Transverse colon (tissue), 4 donors: ENCODE measurements at regions not wholly inside any gene's neighbourhood (a gene's known extent, or its start where the extent isn't known, plus 50 kb on each side); places are given as distances from the start of the nearest gene placed in this dataset.

ENCODE experiments used
- DNase-seq: peaks from one replicate; pipeline ENCODE4 v3.0.0-alpha.2; 2019
- H3K27ac ChIP-seq, 4 donors: fragments of 200-600 bp; sonication (generic); 2 replicates each; pipeline ENCODE4 v1.5.1; 2016 to 2018; ENCODE audit warnings: inconsistent platforms in 4 of 4
- H3K27me3 ChIP-seq: fragments of 200-600 bp; sonication (generic); 2 replicates; pipeline ENCODE4 v1.5.1; 2017; ENCODE audit warnings: inconsistent platforms
- H3K36me3 ChIP-seq, 4 donors: fragments of 200-600 bp; sonication (generic); 2 replicates each; pipeline ENCODE4 v1.5.1; 2017 to 2019; ENCODE audit warnings: inconsistent platforms in 4 of 4
- H3K4me1 ChIP-seq, 4 donors: fragments of 200-600 bp; sonication (generic); 2 replicates each; pipeline ENCODE4 v1.5.1; 2017 to 2020; ENCODE audit warnings: inconsistent platforms in 4 of 4
- H3K4me3 ChIP-seq, 4 donors: fragments of 200-600 bp; sonication (generic); 1 replicate in 1 of 4; 2 replicates in 3 of 4; pipeline versions ENCODE4 v1.5.1 to v1.6.1; 2017 to 2019; ENCODE audit warnings: inconsistent platforms in 4 of 4
- H3K9me3 ChIP-seq, 2 donors: fragments of 200-600 bp; sonication (generic); 2 replicates each; pipeline ENCODE4 v1.5.1; 2017 to 2019; ENCODE audit warnings: inconsistent platforms in 2 of 2
- CTCF ChIP-seq, 5 experiments: fragments of 200-600 bp in 3 of 5; fragments of 450-650 bp in 2 of 5; sonication (generic) in 3 of 5; IDR thresholded peaks; 1 replicate in 2 of 5; 2 replicates in 3 of 5; pipeline ENCODE4 v1.5.1; 2016 to 2017; ENCODE audit warnings: antibody characterized with exemption in 5 of 5, inconsistent platforms in 3 of 5, mild to moderate bottlenecking in 2 of 5, moderate library complexity in 1 of 5
- EP300 ChIP-seq: sonication (generic); formaldehyde crosslinking; IDR thresholded peaks from one replicate; pipeline ENCODE4 v1.6.1; 2017; ENCODE audit warnings: antibody characterized with exemption, low read depth
- POLR2A ChIP-seq: fragments of 450-650 bp; IDR thresholded peaks from one replicate; pipeline ENCODE4 v1.6.1; 2016; ENCODE audit warnings: antibody characterized with exemption, mild to moderate bottlenecking, moderate library complexity
- POLR2AphosphoS5 ChIP-seq, 3 donors: sonication (generic); formaldehyde crosslinking; IDR thresholded peaks; one replicate each; pipeline ENCODE4 v1.6.1; 2016; ENCODE audit warnings: antibody characterized with exemption in 3 of 3
- WGBS, 2 donors: methylation state at CpG; one replicate each; pipeline ENCODE4 v1.1.5; 2018; ENCODE audit warnings: low coverage in 1 of 2; 5-methylcytosine and 5-hydroxymethylcytosine counted together
- in situ Hi-C, 4 donors: fragments of 200-750 bp; cut with MboI; loops; one replicate each; pipeline versions ENCODE4 v1.15.0 to v1.15.1; 2017; ENCODE audit warnings: low sequenced_read_pairs in 3 of 4, low pct_ligation_motif_present in 1 of 4, low pct_unique_long_range_greater_than_20kb in 1 of 4
- intact Hi-C: fragments of 100-400 bp; cut with DNase I; formaldehyde crosslinking; loops from one replicate; pipeline ENCODE4 v1.15.1; 2023; ENCODE audit warnings: low total_unique reads

DNA sequence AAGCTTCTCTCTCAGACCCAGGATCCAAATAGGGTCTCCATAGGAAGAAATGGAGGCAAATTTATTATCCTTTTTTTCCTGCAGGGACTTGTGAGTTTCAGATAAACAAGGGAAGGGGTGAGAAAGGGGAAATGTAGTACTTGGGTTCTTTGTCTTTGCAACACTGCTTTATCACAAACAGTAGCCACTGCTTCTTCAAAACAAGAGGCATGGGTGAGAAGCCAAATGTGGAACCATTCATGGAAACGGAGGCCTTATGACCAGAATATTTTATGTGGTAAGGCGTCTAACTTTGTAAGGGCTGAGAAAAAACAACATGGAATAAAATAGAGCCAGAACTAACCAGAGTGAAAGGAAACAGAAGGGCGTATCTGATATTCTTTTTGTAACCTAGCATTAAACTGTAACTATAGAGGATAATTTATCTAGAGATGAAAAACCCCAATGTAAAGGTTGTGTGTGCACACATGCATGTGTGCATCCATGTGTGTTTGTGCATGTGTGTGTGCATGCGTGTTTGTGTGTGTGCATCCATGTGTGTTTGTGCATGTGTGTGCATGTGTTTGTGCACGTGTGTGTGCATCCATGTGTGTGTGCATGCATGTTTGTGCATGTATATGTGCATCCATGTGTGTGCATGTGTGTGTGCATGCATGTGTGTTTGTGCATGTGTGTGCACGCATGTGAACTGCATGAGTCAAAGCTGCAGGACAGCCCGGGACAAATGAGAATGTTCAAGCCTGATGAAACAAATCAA is 143.3 kb upstream of the SMLR1 start:
- in situ Hi-C loops, result loop anchor here in 1 of 4 donors (25.0 kb wide), 1 partner anchor 372 kb away; no protein-coding TSS in a partner anchor
- no peaks in the 10 kb centered on the region for H3K36me3 ChIP-seq
- TF ChIP-seq CTCF (IDR thresholded peaks at IDR 0.05) (no peak), EP300 (no peak), POLR2AphosphoS5 (IDR thresholded peaks at IDR 0.05) (no peak), POLR2A (no peak)
- intact Hi-C loops, result no loop called here
- no peak for DNase-seq
- no peaks in the 10 kb centered on the region for H3K9me3 ChIP-seq
- H3K4me1 ChIP-seq, result no peaks in the 10 kb centered on the region
- H3K27me3 ChIP-seq, result no peaks in the 10 kb centered on the region
- 67 to 75% methylated on average over 5 to 7 of the region's 7 CpGs for WGBS, 2 donors
- no peak overlapping the region for H3K4me3 ChIP-seq
- H3K27ac ChIP-seq, result no peak overlapping the region

GRCh38 chr6:130692659-130693058 is 134.5 kb upstream of the SMLR1 start:
- TF ChIP-seq POLR2AphosphoS5 (IDR thresholded peaks at IDR 0.05) (no peak), EP300 (no peak), POLR2A (no peak), CTCF (IDR thresholded peaks at IDR 0.05) (no peak)
- no peaks in the 10 kb centered on the region for H3K36me3 ChIP-seq
- 81 to 89% methylated on average over 2 of the region's 2 CpGs for WGBS, 2 donors
- no peak for DNase-seq
- no peaks in the 10 kb centered on the region for H3K27me3 ChIP-seq
- in situ Hi-C loops (loop anchor here in 2 of 4 donors (5.0 to 25.0 kb wide), 2 partner anchors 370 to 380 kb away; no protein-coding TSS in a partner anchor), intact Hi-C loops (no loop called here)
- H3K9me3 ChIP-seq, result no peaks in the 10 kb centered on the region
- no peaks in the 10 kb centered on the region for H3K4me1 ChIP-seq
- no peak overlapping the region for H3K4me3 ChIP-seq
- no peak overlapping the region for H3K27ac ChIP-seq

- in situ Hi-C loops (loop anchor here in 2 of 4 donors (5.0 to 25.0 kb wide), 2 partner anchors 372 to 382 kb away; no protein-coding TSS in a partner anchor), intact Hi-C loops (no loop called here)
- Histone ChIP-seq H3K27ac (no peak overlapping the region), H3K4me1 (no peaks in the 10 kb centered on the region), H3K4me3 (no peak overlapping the region), H3K36me3 (no peaks in the 10 kb centered on the region), H3K27me3 (no peaks in the 10 kb centered on the region), H3K9me3 (no peaks in the 10 kb centered on the region)
- 38 to 67% methylated on average over 2 of the region's 2 CpGs for WGBS, 2 donors
- no peak for TF ChIP-seq POLR2AphosphoS5 (IDR thresholded peaks at IDR 0.05)
- no peak for TF ChIP-seq CTCF (IDR thresholded peaks at IDR 0.05)
- TF ChIP-seq EP300, result no peak
- no peak for TF ChIP-seq POLR2A
- DNase-seq, result no peak
Measured at GRCh38 chr6:130693944-130694343, 133.3 kb upstream of the SMLR1 start.

GRCh38 chr6:130694606-130695005 is 132.6 kb upstream of the SMLR1 start:
- intact Hi-C loops, result no loop called here
- Histone ChIP-seq H3K27me3 (no peaks in the 10 kb centered on the region), H3K9me3 (no peaks in the 10 kb centered on the region), H3K4me3 (no peak overlapping the region), H3K4me1 (no peaks in the 10 kb centered on the region), H3K27ac (no peak overlapping the region), H3K36me3 (no peaks in the 10 kb centered on the region)
- no peak for DNase-seq
- TF ChIP-seq CTCF (IDR thresholded peaks at IDR 0.05) (no peak), EP300 (no peak), POLR2A (no peak), POLR2AphosphoS5 (IDR thresholded peaks at IDR 0.05) (no peak)
- in situ Hi-C loops, result loop anchor here in 2 of 4 donors (5.0 to 25.0 kb wide), 2 partner anchors 372 to 382 kb away; no protein-coding TSS in a partner anchor
- 89 to 93% methylated on average over 4 of the region's 4 CpGs for WGBS, 2 donors
